HEK293 (cell line): ENCODE measurements at regions not wholly inside any gene's neighbourhood (a gene's known extent, or its start where the extent isn't known, plus 50 kb on each side); places are given as distances from the start of the nearest gene placed in this dataset.

Source experiments
- CTCF ChIA-PET: fragments of 350-600 bp; formaldehyde crosslinking; extraction: SDS; loops from one replicate; lab custom pipeline; 2021; ENCODE audit warnings: antibody characterized with exemption; lab: Yijun Ruan, JAX
- POLR2A ChIA-PET: fragments of 300-600 bp; formaldehyde crosslinking; extraction: SDS; loops from one replicate; lab custom pipeline; 2020; ENCODE audit warnings: antibody characterized with exemption, inconsistent platforms; lab: Yijun Ruan, JAX
- H3K27ac ChIP-seq: fragments of 200-500 bp; sonication (Bioruptor generic); 2 replicates; pipeline ENCODE4 v1.5.1; 2014; ENCODE audit warnings: low read depth, low read length, control low read depth, inconsistent platforms; ENCODE audit errors: extremely low read depth
- H3K36me3 ChIP-seq, 2 experiments: fragments of 200-500 bp in 1 of 2; sonication (Bioruptor generic) in 1 of 2; 1 replicate in 1 of 2; 2 replicates in 1 of 2; pipeline ENCODE4 v1.5.1; 2014 to 2017; ENCODE audit warnings: inconsistent platforms in 2 of 2, low read length in 2 of 2; ENCODE audit not compliant: control insufficient read depth in 2 of 2, insufficient read depth in 1 of 2
- H3K4me1 ChIP-seq: fragments of 200-500 bp; sonication (Bioruptor generic); 2 replicates; pipeline ENCODE4 v1.5.1; 2014; ENCODE audit warnings: mild to moderate bottlenecking, low read length, inconsistent platforms; ENCODE audit not compliant: control insufficient read depth, insufficient read depth
- H3K4me3 ChIP-seq: 2 replicates; pipeline ENCODE4 v1.5.1; 2011; ENCODE audit warnings: low read depth, mild to moderate bottlenecking, control low read depth, low read length, moderate library complexity
- H3K9me3 ChIP-seq: fragments of 200-500 bp; sonication (Bioruptor generic); 2 replicates; pipeline ENCODE4 v1.5.1; 2014; ENCODE audit warnings: low read depth, low read length, inconsistent platforms; ENCODE audit not compliant: control insufficient read depth, insufficient read depth
- GLI2 ChIP-seq: fragments of 450-650 bp; formaldehyde crosslinking; IDR thresholded peaks from 2 replicates; pipeline ENCODE4; 2017; ENCODE audit warnings: missing biosample characterization, missing genetic modification characterization, low read depth, borderline replicate concordance
- HOXC10 ChIP-seq: sonication (generic); formaldehyde crosslinking; IDR thresholded peaks from 2 replicates; pipeline ENCODE4 v1.8.1; 2023; ENCODE audit warnings: mild to moderate bottlenecking, missing genetic modification reagents
- KLF1 ChIP-seq: fragments of 450-650 bp; formaldehyde crosslinking; IDR thresholded peaks from 2 replicates; pipeline ENCODE4 v1.5.1; 2016; ENCODE audit warnings: missing biosample characterization, missing genetic modification characterization
- KLF7 ChIP-seq: fragments of 450-650 bp; formaldehyde crosslinking; IDR thresholded peaks from 2 replicates; pipeline ENCODE4 v1.5.1; 2016; ENCODE audit warnings: missing biosample characterization, missing genetic modification characterization, borderline replicate concordance
- PRDM1 ChIP-seq: fragments of 450-650 bp; formaldehyde crosslinking; IDR thresholded peaks from 2 replicates; pipeline ENCODE4; 2016; ENCODE audit warnings: missing biosample characterization, missing genetic modification characterization
- RBAK ChIP-seq: fragments of 450-650 bp; formaldehyde crosslinking; IDR thresholded peaks from 2 replicates; pipeline ENCODE4 v1.5.1; 2016; ENCODE audit warnings: missing biosample characterization, missing genetic modification characterization
- REPIN1 ChIP-seq: fragments of 450-650 bp; formaldehyde crosslinking; IDR thresholded peaks from 2 replicates; pipeline ENCODE4 v1.5.1; 2017; ENCODE audit warnings: missing biosample characterization, missing genetic modification characterization, low read depth
- SCRT2 ChIP-seq: fragments of 450-650 bp; formaldehyde crosslinking; IDR thresholded peaks from 2 replicates; pipeline ENCODE4 v1.5.1; 2016; ENCODE audit warnings: missing biosample characterization, missing genetic modification characterization
- TRIM28 ChIP-seq: IDR thresholded peaks from 2 replicates; pipeline ENCODE4 v1.6.1; 2011; ENCODE audit warnings: low read length, control low read depth, borderline replicate concordance
- ZBTB10 ChIP-seq: fragments of 450-650 bp; formaldehyde crosslinking; IDR thresholded peaks from 2 replicates; pipeline ENCODE4 v1.5.1; 2016; ENCODE audit warnings: missing biosample characterization, missing genetic modification characterization
- ZNF140 ChIP-seq: fragments of 450-650 bp; formaldehyde crosslinking; IDR thresholded peaks from 2 replicates; pipeline ENCODE4 v1.5.1; 2016; ENCODE audit warnings: missing biosample characterization, missing genetic modification characterization
- ZNF169 ChIP-seq: fragments of 450-650 bp; formaldehyde crosslinking; IDR thresholded peaks from 2 replicates; pipeline ENCODE4 v1.5.1; 2016; ENCODE audit warnings: missing biosample characterization, missing genetic modification characterization
- ZNF221 ChIP-seq: fragments of 450-650 bp; formaldehyde crosslinking; IDR thresholded peaks from 2 replicates; pipeline ENCODE4 v1.5.1; 2017; ENCODE audit warnings: missing biosample characterization, missing genetic modification characterization, borderline replicate concordance
- ZNF223 ChIP-seq: fragments of 450-650 bp; formaldehyde crosslinking; IDR thresholded peaks from 2 replicates; pipeline ENCODE4 v1.5.1; 2016; ENCODE audit warnings: missing biosample characterization, missing genetic modification characterization
- ZNF274 ChIP-seq, 2 experiments: fragments of 200-500 bp in 1 of 2; fragments of 450-650 bp in 1 of 2; sonication (Bioruptor generic) in 1 of 2; formaldehyde crosslinking in 1 of 2; IDR thresholded peaks; 2 replicates each; pipeline versions ENCODE4 v1.5.1 to v1.6.1; 2014 to 2016; ENCODE audit warnings: borderline replicate concordance in 1 of 2, inconsistent platforms in 1 of 2, low read length in 1 of 2, missing biosample characterization in 1 of 2, missing genetic modification characterization in 1 of 2
- ZNF335 ChIP-seq: fragments of 450-650 bp; formaldehyde crosslinking; conservative IDR thresholded peaks from 2 replicates; pipeline ENCODE4 v1.5.1; 2016; ENCODE audit warnings: missing biosample characterization, missing genetic modification characterization
- ZNF37A ChIP-seq: fragments of 450-650 bp; IDR thresholded peaks from 2 replicates; pipeline ENCODE4 v1.5.1; 2018; ENCODE audit warnings: missing biosample characterization, missing genetic modification characterization
- ZNF426 ChIP-seq: fragments of 450-650 bp; formaldehyde crosslinking; IDR thresholded peaks from 2 replicates; pipeline ENCODE4 v1.5.1; 2017; ENCODE audit warnings: missing biosample characterization, missing genetic modification characterization, mild to moderate bottlenecking, inconsistent platforms, moderate library complexity
- ZNF48 ChIP-seq: fragments of 450-650 bp; formaldehyde crosslinking; IDR thresholded peaks from 2 replicates; pipeline ENCODE4 v1.5.1; 2016; ENCODE audit warnings: missing biosample characterization, missing genetic modification characterization
- ZNF555 ChIP-seq: fragments of 450-650 bp; formaldehyde crosslinking; conservative IDR thresholded peaks from 2 replicates; pipeline ENCODE4 v1.5.1; 2017; ENCODE audit warnings: missing biosample characterization, mild to moderate bottlenecking, missing genetic modification characterization, inconsistent platforms
- ZNF596 ChIP-seq: fragments of 450-650 bp; IDR thresholded peaks from 2 replicates; pipeline ENCODE4 v1.5.0; 2018; ENCODE audit warnings: missing biosample characterization, mild to moderate bottlenecking, missing genetic modification characterization, moderate library complexity
- ZNF654 ChIP-seq: fragments of 450-650 bp; formaldehyde crosslinking; IDR thresholded peaks from 2 replicates; pipeline ENCODE4 v1.5.1; 2016; ENCODE audit warnings: low read depth, missing biosample characterization, missing genetic modification characterization
- ZNF660 ChIP-seq: fragments of 450-650 bp; IDR thresholded peaks from 2 replicates; pipeline ENCODE4 v1.5.1; 2018; ENCODE audit warnings: missing biosample characterization, mild to moderate bottlenecking, missing genetic modification characterization
- ZNF830 ChIP-seq: fragments of 450-650 bp; IDR thresholded peaks from 2 replicates; pipeline ENCODE4 v1.5.0; 2018; ENCODE audit warnings: missing biosample characterization, missing genetic modification characterization, low read depth, mild to moderate bottlenecking, moderate library complexity
- ZNF837 ChIP-seq: fragments of 450-650 bp; formaldehyde crosslinking; IDR thresholded peaks from 2 replicates; pipeline ENCODE4 v1.5.1; 2016; ENCODE audit warnings: missing biosample characterization, missing genetic modification characterization
- ZXDB ChIP-seq: fragments of 450-650 bp; formaldehyde crosslinking; IDR thresholded peaks from 2 replicates; pipeline ENCODE4 v1.5.1; 2016; ENCODE audit warnings: missing biosample characterization, missing genetic modification characterization

GRCh38 chr2:224258059-224258458 is 143.8 kb downstream of the FAM124B start (continued):
- no peak for TF ChIP-seq ZNF830 (tag by site-specific recombination)
- TF ChIP-seq ZNF140 (tag by site-specific recombination): no peak
- TF ChIP-seq ZNF426 (tag by site-specific recombination): no peak
- no peak for TF ChIP-seq ZNF274 (IDR thresholded peaks at IDR 0.05; ENCODE audit: low read length)
- TF ChIP-seq ZNF274 (tag by site-specific recombination; IDR thresholded peaks at IDR 0.05; ENCODE audit: borderline replicate concordance): no peak
- TF ChIP-seq HOXC10 (CRISPR knock-in tag): no peak

GRCh38 chr2:224257156-224257555 is 144.8 kb downstream of the FAM124B start:
- Histone ChIP-seq H3K36me3 (no peaks in the 10 kb centered on the region), H3K27ac (no peak overlapping the region), H3K4me3 (no peak overlapping the region), H3K4me1 (no peaks in the 10 kb centered on the region), H3K9me3 (no peaks in the 10 kb centered on the region)
- TF ChIP-seq ZNF335: no peak
- no peak for TF ChIP-seq ZNF169 (tag by site-specific recombination)
- TF ChIP-seq ZXDB: no peak
- no peak for TF ChIP-seq KLF7
- no peak for TF ChIP-seq ZNF37A
- TF ChIP-seq SCRT2 (tag by site-specific recombination): no peak
- TF ChIP-seq ZNF837 (tag by site-specific recombination): no peak
- no peak for TF ChIP-seq ZBTB10 (tag by site-specific recombination)
- no peak for TF ChIP-seq ZNF221 (tag by site-specific recombination)
- no peak for TF ChIP-seq RBAK (tag by site-specific recombination)
- TF ChIP-seq TRIM28: no peak
- no peak for TF ChIP-seq PRDM1 (tag by site-specific recombination)
- no peak for TF ChIP-seq ZNF660
- no peak for TF ChIP-seq GLI2 (tag by site-specific recombination)
- TF ChIP-seq REPIN1 (tag by site-specific recombination): no peak
- TF ChIP-seq ZNF48 (tag by site-specific recombination): no peak
- TF ChIP-seq ZNF555 (tag by site-specific recombination): no peak
- TF ChIP-seq KLF1 (tag by site-specific recombination): no peak
- POLR2A ChIA-PET: no interaction called here
- CTCF ChIA-PET: interaction anchor here (0.8 kb wide), 1 partner anchor 294 kb away, joined by 4 read pairs; no protein-coding TSS in a partner anchor

DNA sequence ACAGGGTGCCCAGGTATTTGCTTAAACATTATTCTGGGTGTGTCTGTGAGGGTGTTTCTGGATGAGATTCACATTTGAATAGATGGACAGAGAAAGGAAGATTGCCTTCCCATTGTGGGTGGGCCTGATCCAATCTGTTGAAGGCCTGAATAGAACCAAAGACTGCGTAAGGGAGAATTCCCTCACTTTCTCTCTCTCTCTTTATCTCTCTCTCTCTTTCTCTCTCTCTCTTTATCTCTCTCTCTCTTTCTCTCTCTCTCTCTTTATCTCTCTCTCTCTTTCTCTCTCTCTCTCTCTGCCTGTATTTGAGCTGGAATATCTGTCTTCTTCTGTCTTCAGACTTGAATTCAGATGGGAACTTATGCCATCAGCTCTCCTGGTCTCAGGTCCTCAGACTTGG is 148.4 kb downstream of the FAM124B start:
- H3K9me3 ChIP-seq: no peaks in the 10 kb centered on the region
- CTCF ChIA-PET: no interaction called here
- no peak overlapping the region for H3K4me3 ChIP-seq
- TF ChIP-seq ZNF830 (tag by site-specific recombination) (no peak), ZXDB (no peak), ZNF596 (tag by site-specific recombination) (peak; percentile 98), ZNF654 (tag by site-specific recombination) (no peak), ZNF223 (no peak)
- TF ChIP-seq, all 188 proteins: peak for 1
- H3K36me3 ChIP-seq: no peaks in the 10 kb centered on the region
- POLR2A ChIA-PET: no interaction called here
- no peak overlapping the region for H3K27ac ChIP-seq
- H3K4me1 ChIP-seq: no peaks in the 10 kb centered on the region
